ENCODE measurements at regions not wholly inside any gene's neighbourhood (a gene's known extent, or its start where the extent isn't known, plus 50 kb on each side); places are given as distances from the start of the nearest gene placed in this dataset.

GRCh38 chrX:131397891-131398290 is 108.8 kb upstream of the IGSF1 start:
- TF ChIP-seq CTCF (conservative IDR thresholded peaks at IDR 0.05) (no peak), EZH2 (IDR thresholded peaks at IDR 0.05; ENCODE audit: low read depth) (no peak)
